ENCODE measurements at regions not wholly inside any gene's neighbourhood (a gene's known extent, or its start where the extent isn't known, plus 50 kb on each side); places are given as distances from the start of the nearest gene placed in this dataset.

- in situ Hi-C loops (cut with HindIII; ENCODE audit: low sequenced_read_pairs), result no loop called here
Observed at GRCh38 chr9:135007601-135008000, 79.9 kb upstream of the OLFM1 start.

GRCh38 chr9:135008416-135008815 is 79.1 kb upstream of the OLFM1 start:
- in situ Hi-C loops (cut with HindIII; ENCODE audit: low sequenced_read_pairs), result no loop called here

GRCh38 chr9:135009051-135009560 is 78.4 kb upstream of the OLFM1 start:
- in situ Hi-C loops (cut with HindIII; ENCODE audit: low sequenced_read_pairs), result no loop called here

- in situ Hi-C loops (cut with HindIII; ENCODE audit: low sequenced_read_pairs), result loop anchor here (5.0 kb wide), 2 partner anchors 73 to 707 kb away; no protein-coding TSS in a partner anchor
Observed at GRCh38 chr9:135009794-135010585, 77.5 kb upstream of the OLFM1 start.

GRCh38 chr9:135010586-135010860 is 76.9 kb upstream of the OLFM1 start:
- in situ Hi-C loops (cut with HindIII; ENCODE audit: low sequenced_read_pairs), result loop anchor here (5.0 kb wide), 2 partner anchors 73 to 707 kb away; no protein-coding TSS in a partner anchor

- in situ Hi-C loops (cut with HindIII; ENCODE audit: low sequenced_read_pairs), result loop anchor here (5.0 kb wide), 2 partner anchors 74 to 706 kb away; no protein-coding TSS in a partner anchor
Observed at GRCh38 chr9:135010921-135011320, 76.5 kb upstream of the OLFM1 start.

GRCh38 chr9:135012166-135012565 is 75.3 kb upstream of the OLFM1 start:
- in situ Hi-C loops (cut with HindIII; ENCODE audit: low sequenced_read_pairs), result loop anchor here (5.0 kb wide), 2 partner anchors 75 to 705 kb away; no protein-coding TSS in a partner anchor

- in situ Hi-C loops (cut with HindIII; ENCODE audit: low sequenced_read_pairs), result loop anchor here (5.0 kb wide), 2 partner anchors 77 to 703 kb away; no protein-coding TSS in a partner anchor
Observed at GRCh38 chr9:135014311-135015010, 73.0 kb upstream of the OLFM1 start.

GRCh38 chr9:135015096-135015495 is 72.4 kb upstream of the OLFM1 start:
- in situ Hi-C loops (cut with HindIII; ENCODE audit: low sequenced_read_pairs), result no loop called here

GRCh38 chr9:135015565-135015964 is 71.9 kb upstream of the OLFM1 start:
- in situ Hi-C loops (cut with HindIII; ENCODE audit: low sequenced_read_pairs), result no loop called here

- in situ Hi-C loops (cut with HindIII; ENCODE audit: low sequenced_read_pairs), result no loop called here
Observed at GRCh38 chr9:135016037-135016640, 71.3 kb upstream of the OLFM1 start.

- in situ Hi-C loops (cut with HindIII; ENCODE audit: low sequenced_read_pairs), result no loop called here
Observed at GRCh38 chr9:135016876-135017275, 70.6 kb upstream of the OLFM1 start.

GRCh38 chr9:135017899-135018298 is 69.6 kb upstream of the OLFM1 start:
- in situ Hi-C loops (cut with HindIII; ENCODE audit: low sequenced_read_pairs), result no loop called here

GRCh38 chr9:135018306-135018915 is 69.1 kb upstream of the OLFM1 start:
- in situ Hi-C loops (cut with HindIII; ENCODE audit: low sequenced_read_pairs), result no loop called here

GRCh38 chr9:135019224-135019623 is 68.2 kb upstream of the OLFM1 start:
- in situ Hi-C loops (cut with HindIII; ENCODE audit: low sequenced_read_pairs), result no loop called here

- in situ Hi-C loops (cut with HindIII; ENCODE audit: low sequenced_read_pairs), result no loop called here
Observed at GRCh38 chr9:135020481-135021392, 66.7 kb upstream of the OLFM1 start.

- in situ Hi-C loops (cut with HindIII; ENCODE audit: low sequenced_read_pairs), result no loop called here
Observed at GRCh38 chr9:135021393-135021789, 66.1 kb upstream of the OLFM1 start.

- in situ Hi-C loops (cut with HindIII; ENCODE audit: low sequenced_read_pairs), result no loop called here
Observed at GRCh38 chr9:135022191-135022870, 65.1 kb upstream of the OLFM1 start.

GRCh38 chr9:135023088-135023785 is 64.2 kb upstream of the OLFM1 start:
- in situ Hi-C loops (cut with HindIII; ENCODE audit: low sequenced_read_pairs), result no loop called here
